Esophagus muscularis mucosa (tissue), 3 donors: ENCODE measurements at regions not wholly inside any gene's neighbourhood (a gene's known extent, or its start where the extent isn't known, plus 50 kb on each side); places are given as distances from the start of the nearest gene placed in this dataset.

ENCODE experiments used
- POLR2A ChIP-seq: fragments of 450-650 bp; IDR thresholded peaks from one replicate; pipeline ENCODE4 v1.6.1; 2017; ENCODE audit warnings: antibody characterized with exemption, moderate library complexity, mild to moderate bottlenecking, low read depth
- POLR2AphosphoS5 ChIP-seq, 2 donors: sonication (generic); formaldehyde crosslinking; IDR thresholded peaks; one replicate each; pipeline ENCODE4 v1.6.1; 2017; ENCODE audit warnings: antibody characterized with exemption in 2 of 2
- TF ChIP-seq, protein P1 (sequence below), 3 experiments: fragments of 200-600 bp in 2 of 3; fragments of 450-650 bp in 1 of 3; sonication (generic) in 2 of 3; IDR thresholded peaks; one replicate each; pipeline ENCODE4 v1.5.1; 2017 to 2019; ENCODE audit warnings: antibody characterized with exemption in 3 of 3, mild to moderate bottlenecking in 2 of 3, moderate library complexity in 1 of 3

DNA sequence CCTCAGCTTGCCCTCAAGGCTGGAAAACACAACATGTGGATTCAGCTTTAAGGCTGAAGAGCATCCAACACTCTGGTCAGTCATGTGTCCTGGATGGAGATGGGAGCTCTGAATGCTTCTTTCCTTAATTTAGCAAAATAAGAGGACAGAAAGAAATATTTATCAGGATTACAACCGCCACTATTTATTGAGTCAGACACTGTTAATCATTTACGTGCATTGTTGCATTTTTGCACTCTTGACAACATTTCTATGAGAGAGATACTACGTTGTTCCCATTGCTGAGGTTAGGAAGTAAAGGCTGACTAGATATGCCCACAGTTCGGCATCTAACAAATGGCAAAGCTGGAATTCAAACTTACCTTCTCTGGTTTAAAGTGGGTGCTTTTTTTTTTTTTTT, 101.8 kb upstream of the KMT2C start:
- TF ChIP-seq, protein P1, sequence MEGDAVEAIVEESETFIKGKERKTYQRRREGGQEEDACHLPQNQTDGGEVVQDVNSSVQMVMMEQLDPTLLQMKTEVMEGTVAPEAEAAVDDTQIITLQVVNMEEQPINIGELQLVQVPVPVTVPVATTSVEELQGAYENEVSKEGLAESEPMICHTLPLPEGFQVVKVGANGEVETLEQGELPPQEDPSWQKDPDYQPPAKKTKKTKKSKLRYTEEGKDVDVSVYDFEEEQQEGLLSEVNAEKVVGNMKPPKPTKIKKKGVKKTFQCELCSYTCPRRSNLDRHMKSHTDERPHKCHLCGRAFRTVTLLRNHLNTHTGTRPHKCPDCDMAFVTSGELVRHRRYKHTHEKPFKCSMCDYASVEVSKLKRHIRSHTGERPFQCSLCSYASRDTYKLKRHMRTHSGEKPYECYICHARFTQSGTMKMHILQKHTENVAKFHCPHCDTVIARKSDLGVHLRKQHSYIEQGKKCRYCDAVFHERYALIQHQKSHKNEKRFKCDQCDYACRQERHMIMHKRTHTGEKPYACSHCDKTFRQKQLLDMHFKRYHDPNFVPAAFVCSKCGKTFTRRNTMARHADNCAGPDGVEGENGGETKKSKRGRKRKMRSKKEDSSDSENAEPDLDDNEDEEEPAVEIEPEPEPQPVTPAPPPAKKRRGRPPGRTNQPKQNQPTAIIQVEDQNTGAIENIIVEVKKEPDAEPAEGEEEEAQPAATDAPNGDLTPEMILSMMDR (IDR thresholded peaks at IDR 0.05) = no peak
- no peak for TF ChIP-seq POLR2AphosphoS5 (IDR thresholded peaks at IDR 0.05)
- TF ChIP-seq POLR2A = no peak
